ENCODE measurements at regions not wholly inside any gene's neighbourhood (a gene's known extent, or its start where the extent isn't known, plus 50 kb on each side); places are given as distances from the start of the nearest gene placed in this dataset.
A peak's percentile ranks its signal among the peaks of the same experiment; 100 is the strongest.
"Not testable (repeated sequence)": the region's sequence is repeated elsewhere in the genome, so short reads cannot be mapped to it uniquely, and the experiment has no call there.

GRCh38 chr6:82419132-82419581 is 55.5 kb downstream of the TPBG start:
- no peak for DNase-seq (ENCODE audit: low spot score)

- no peak for DNase-seq (ENCODE audit: low spot score)
Observed at GRCh38 chr6:82419859-82420258, 56.2 kb downstream of the TPBG start.

GRCh38 chr6:82430611-82431010 is 67.0 kb downstream of the TPBG start:
- no peak for DNase-seq (ENCODE audit: low spot score)

- no peak for DNase-seq (ENCODE audit: low spot score)
Observed at GRCh38 chr6:82436740-82437139, 73.1 kb downstream of the TPBG start.

GRCh38 chr6:82437701-82438100 is 74.1 kb downstream of the TPBG start:
- DNase-seq (ENCODE audit: low spot score), result peak; percentile 9

GRCh38 chr6:82441047-82441855 is 77.6 kb downstream of the TPBG start:
- DNase-seq (ENCODE audit: low spot score), result no peak

- DNase-seq (ENCODE audit: low spot score), result no peak
Observed at GRCh38 chr6:82442061-82442719, 78.6 kb downstream of the TPBG start.

- no peak for DNase-seq (ENCODE audit: low spot score)
Observed at GRCh38 chr6:82458147-82458546, 94.5 kb downstream of the TPBG start.

GRCh38 chr6:82458705-82459104 is 95.1 kb downstream of the TPBG start:
- no peak for DNase-seq (ENCODE audit: low spot score)

- no peak for DNase-seq (ENCODE audit: low spot score)
Observed at GRCh38 chr6:82461536-82461935, 97.9 kb downstream of the TPBG start.

GRCh38 chr6:82467338-82467737 is 103.7 kb downstream of the TPBG start:
- no peak for DNase-seq (ENCODE audit: low spot score)

GRCh38 chr6:82470123-82470522 is 106.5 kb downstream of the TPBG start:
- not testable (repeated sequence) for DNase-seq (ENCODE audit: low spot score)

- not testable (repeated sequence) for DNase-seq (ENCODE audit: low spot score)
Observed at GRCh38 chr6:82475106-82475505, 111.5 kb downstream of the TPBG start.

GRCh38 chr6:82484001-82484400 is 120.4 kb downstream of the TPBG start:
- DNase-seq (ENCODE audit: low spot score), result no peak

- no peak for DNase-seq (ENCODE audit: low spot score)
Observed at GRCh38 chr6:82484737-82485626, 121.4 kb downstream of the TPBG start.

- no peak for DNase-seq (ENCODE audit: low spot score)
Observed at GRCh38 chr6:82487895-82488294, 124.3 kb downstream of the TPBG start.

- DNase-seq (ENCODE audit: low spot score), result no peak
Observed at GRCh38 chr6:82488403-82488802, 124.8 kb downstream of the TPBG start.

GRCh38 chr6:82492134-82492533 is 128.5 kb downstream of the TPBG start:
- DNase-seq (ENCODE audit: low spot score), result no peak

GRCh38 chr6:82493467-82493866 is 129.8 kb downstream of the TPBG start:
- DNase-seq (ENCODE audit: low spot score), result no peak

GRCh38 chr6:82494367-82494766 is 130.8 kb downstream of the TPBG start:
- no peak for DNase-seq (ENCODE audit: low spot score)

- not testable (repeated sequence) for DNase-seq (ENCODE audit: low spot score)
Observed at GRCh38 chr6:82501901-82502300, 138.3 kb downstream of the TPBG start.

GRCh38 chr6:82506526-82506925 is 142.9 kb downstream of the TPBG start:
- DNase-seq (ENCODE audit: low spot score), result no peak
